NCI-H1436 treated with DMSO at 0.1 percent for 48 hours (cell line): ENCODE measurements at regions not wholly inside any gene's neighbourhood (a gene's known extent, or its start where the extent isn't known, plus 50 kb on each side); places are given as distances from the start of the nearest gene placed in this dataset.

Experiments
- DNase-seq: peaks from one replicate; lab custom pipeline; 2025; lab: John Stamatoyannopoulos, UW

DNA sequence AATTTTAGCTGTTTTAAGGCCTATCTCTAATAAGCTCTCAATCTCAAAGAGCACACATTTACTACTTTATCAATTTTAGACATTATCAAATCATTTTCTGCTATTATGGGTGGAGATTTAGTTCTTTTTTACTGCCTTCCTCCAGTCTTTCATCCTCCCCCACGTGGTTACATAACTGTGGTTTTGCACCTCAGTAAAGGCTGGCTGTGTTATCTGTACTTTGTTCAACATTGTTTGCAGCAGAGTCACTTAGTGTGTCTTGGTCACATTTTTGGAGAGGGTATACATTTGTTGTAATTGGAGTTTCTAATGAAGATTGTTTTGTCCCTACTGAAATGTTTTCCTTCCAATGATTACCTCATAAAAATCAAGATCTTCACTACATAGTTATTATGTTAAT lies 549.6 kb upstream of the CELF4 start:
- DNase-seq: no peak

DNA sequence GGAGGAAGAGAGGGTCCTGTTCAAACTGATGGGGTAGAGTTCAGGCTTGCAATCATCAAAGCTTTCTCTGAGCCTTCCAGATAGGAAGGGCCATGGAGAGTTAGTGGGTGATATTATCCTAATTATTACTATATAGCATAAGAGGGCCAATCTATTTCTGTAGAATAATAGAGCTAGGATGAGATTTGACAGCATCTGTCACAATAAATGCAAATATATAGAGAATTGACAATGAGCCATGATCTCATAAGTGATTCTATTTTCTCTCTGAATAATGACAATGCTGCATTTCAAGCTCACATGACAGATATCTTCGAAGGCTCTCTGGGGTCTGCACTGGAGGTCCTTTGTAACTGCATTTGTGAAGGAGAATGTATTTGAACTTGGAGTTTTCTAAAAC lies 521.9 kb upstream of the CELF4 start:
- DNase-seq: no peak

DNA sequence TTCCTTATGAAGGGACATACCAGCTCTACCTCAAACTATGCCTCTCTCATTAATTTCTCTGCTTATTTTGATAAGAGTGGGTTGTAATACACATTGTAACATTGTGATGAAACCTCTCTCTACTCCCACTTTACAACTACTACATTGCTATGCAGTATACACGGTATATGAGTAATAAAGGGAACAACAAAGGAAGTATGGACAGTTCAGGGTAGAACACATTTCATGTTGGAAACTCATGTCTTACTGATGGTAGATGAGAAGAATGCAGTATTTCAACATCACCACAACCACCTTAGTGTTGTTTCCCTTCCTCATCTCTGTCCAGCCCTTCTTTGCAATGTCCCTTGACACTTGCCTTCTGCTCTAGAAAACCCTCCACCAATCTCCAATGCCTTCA lies 515.9 kb upstream of the CELF4 start:
- no peak for DNase-seq

DNA sequence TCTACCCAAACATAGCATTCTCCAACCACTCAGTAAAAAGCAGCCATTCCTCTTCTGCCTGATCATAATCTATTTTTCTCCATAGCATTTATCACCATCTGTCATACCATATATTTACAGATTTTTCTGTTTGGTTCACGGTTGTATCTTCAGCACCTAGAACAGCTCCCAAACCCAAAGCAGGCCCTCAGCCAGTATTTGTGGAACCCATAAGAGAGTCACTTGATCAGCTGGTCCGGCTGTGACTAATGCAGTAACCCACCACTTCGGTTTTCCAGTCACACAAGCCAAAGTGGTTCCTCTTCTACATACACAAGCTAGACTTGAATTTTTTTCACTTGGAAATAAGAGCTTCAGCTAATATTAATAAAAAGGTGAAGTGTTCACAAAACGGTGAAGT lies 511.6 kb upstream of the CELF4 start:
- DNase-seq: no peak

DNA sequence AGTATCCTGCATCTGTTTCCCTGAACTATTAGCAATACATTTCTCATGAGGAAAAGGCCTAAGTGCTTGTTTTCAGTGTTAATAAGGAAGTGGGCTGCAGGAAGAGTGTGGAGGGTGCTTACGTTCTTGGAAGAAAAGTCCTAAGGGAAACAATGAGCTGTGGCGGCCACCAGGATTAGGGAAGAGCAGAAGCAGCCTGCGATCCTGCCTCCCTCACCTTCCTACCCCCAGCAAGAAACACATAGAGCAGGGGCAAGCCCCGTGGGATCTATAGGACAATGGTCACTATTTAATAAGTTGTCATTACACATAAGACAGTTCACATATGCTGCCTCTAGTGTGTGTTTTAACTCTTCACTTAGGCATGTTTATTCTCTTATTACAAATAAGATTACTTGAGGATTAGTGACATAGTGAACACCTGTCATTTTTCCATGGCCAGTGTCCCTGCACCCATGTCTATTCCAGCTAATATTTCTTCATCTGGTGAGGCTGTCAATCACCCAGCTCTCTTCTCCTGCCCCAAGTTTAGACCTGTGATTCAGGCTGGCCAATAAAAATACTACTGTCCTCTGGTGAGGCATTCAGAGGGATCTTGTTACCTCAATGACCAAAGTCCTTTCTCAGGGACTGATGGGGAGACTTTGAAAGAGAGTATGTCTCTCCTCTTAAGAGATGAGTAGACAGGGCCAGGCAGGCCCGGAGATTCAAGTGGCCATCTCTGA lies 510.9 kb upstream of the CELF4 start:
- no peak for DNase-seq

DNA sequence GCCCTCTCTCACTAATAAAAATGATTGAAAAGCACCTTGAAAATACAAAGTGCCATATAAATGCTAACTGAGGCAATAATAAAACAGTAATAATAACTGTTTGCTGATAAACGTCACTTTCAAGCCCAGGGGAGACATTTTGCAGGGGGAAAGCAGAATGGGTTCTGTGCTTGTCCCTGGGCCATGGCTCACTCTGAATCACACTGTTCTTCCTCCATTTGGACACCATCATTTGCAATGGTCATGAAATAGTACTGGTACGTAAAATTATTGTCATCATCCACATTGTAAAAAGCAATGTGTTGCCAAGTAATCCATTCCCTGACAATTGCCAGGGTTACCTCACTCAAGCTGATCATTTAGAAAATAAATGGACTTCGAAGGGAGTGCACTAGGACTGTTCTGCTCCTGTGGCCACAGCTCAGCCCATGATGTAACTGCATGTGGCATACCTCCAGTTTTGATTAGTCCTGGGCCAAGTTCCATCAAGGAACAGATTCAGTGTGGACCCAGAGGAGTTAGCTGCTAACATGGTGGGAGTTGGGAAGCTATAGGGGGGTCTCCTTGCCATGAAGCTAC lies 508.8 kb upstream of the CELF4 start:
- no peak for DNase-seq

DNA sequence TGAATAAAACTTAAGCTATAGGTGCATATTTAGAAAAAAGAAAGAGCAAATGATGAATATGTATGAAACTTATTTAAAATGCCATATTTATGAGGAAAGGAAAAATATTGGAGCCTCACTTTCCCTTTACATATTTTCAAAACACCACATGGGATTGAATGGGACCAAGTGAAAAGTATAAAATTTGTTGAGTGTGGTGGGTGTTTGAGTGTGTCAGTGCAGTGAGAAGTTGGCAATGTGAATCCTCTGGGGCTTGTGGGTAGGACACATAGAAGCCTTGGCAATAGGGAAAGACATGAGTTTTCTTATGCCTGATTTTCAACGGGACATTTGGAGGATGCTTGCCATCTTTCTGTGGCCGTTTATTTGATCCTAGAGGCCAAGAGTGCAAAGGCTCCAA lies 502.2 kb upstream of the CELF4 start:
- DNase-seq: no peak

DNA sequence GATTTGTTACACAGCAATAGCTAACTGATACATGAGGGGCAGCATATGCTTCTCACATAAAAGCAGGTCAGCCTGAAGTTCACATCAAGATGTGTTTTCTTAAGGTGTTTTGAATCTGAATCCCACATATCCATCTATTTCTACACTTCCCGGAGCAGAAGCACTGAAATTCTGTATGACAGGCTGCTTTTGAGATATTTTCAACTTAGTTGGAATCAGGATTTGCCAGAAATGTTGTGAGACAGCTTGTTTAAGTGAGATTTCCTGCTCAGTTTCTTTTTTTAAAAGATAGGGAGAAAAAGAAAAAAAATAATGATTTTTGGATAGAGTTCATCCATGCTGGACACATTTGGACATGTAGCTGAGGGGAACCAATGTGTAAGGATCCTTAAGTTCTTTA lies 501.5 kb upstream of the CELF4 start:
- DNase-seq: no peak

DNA sequence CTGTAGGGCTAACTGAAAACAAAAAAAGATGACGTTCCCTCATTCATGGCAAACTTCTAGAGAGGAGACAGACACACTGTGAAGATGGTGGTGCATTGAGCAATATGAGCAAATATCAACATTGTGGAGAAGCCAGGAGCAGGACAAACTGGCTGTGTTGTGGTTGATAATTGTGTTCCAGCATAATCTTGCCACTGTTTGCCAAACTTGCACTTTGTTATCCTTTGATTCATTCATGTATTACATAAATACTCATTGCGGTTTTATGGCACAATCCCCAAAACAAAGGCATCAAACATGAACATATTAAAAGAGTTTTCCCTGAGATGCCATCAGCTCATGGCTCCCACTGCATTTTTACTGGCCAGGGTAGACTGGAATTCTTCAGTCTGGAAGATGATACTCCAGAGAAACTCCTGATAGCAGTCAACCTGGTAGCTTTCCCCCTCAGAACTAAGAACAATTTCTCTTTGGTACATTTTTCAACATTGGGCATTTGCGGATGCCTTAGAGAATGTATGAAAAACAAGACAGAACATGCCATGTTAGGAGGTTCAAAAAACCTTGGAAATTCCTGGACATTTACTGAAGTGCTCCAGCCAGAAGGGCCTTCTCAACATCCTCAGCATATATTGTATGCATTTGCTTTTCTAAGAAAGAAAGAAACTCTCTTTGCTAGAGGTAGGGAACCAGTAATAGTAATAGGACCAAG lies 487.4 kb upstream of the CELF4 start:
- no peak for DNase-seq

DNA sequence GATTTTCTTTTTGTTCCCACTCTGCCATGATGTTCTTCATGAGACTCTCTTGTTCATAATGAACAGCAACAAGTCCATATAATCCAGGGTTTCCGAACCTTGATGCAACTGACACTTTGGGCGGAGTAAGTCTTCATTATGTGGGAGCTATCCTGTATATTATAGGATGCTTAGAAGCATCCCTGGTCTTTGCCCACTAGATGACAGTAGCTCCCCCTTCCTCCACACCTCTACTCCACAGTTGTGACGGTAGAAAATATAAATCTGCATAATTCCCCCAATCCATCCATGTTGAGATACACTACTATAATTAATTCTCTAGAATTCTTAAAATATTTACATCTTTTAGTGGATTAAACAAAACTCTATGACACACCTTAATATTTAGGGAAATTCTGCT lies 482.2 kb upstream of the CELF4 start:
- DNase-seq: no peak

DNA sequence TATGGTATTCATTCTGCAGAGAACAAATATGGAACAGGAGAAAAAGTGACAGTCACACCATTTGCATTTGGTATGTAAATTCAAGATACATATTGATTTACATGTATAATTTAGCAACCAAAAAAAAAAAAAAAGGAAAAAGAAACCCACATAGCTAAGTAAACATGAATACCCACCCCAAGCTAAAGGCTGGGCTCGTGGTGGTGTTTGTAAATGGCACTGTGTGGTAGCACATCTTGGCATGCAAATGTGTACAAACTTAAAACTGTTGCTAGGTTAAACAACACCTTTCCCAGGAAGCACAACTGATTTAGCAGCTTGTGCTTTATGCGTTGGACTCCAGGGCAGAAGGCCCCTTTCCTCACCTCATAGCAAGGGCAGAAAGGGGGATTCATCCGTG lies 481.1 kb upstream of the CELF4 start:
- DNase-seq: no peak

DNA sequence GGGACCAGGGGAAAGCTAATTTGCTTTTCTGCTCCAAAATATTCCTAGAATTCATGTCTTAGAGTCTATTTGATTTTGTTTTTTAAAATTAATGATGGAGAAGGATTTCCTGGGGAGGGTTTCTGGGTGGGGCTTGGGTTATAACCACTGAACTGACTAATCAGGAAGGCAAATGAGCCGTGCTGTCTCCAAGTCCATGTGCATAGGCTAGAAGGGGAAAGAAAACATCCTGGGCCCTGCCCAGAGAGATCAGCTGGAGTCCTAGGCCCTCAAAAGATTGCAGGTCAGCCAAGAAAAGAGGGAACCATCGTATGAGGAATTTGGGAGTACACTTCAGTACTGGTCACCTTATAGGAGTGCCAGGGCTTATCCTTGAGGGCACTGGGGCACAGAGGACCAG lies 480.2 kb upstream of the CELF4 start:
- no peak for DNase-seq

DNA sequence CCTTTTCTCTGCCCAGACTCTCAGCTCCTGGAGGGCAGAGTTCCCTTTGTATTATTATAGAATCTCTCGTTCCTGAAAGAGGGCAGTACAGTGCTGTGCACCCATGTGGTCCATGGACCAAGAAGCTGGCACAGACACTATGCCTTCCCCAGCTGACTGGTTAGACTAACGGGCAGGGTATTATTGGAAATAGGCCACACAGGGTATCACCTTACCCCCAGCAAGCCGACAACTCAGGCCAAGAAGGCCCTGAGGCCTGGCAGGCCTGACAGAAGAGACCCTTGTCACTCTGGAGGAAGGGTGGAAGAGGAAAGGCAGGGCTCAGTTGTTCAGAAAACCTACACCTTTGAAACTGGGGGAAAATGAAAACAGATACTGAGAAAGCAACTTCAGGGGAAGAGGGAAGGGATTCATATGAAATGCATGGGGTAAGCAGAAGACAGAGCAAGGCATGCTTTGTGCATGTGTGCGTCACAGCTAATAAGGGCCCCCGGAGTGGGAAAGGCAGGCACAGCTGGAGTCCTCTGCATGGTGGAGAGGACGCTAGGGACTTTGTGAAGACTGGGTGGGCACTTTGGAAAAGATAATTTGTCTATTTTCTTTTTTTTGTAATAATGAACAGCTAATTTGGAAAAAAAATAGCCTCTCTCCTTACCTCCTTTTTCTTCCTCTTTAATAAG lies 476.8 kb upstream of the CELF4 start:
- DNase-seq: no peak

DNA sequence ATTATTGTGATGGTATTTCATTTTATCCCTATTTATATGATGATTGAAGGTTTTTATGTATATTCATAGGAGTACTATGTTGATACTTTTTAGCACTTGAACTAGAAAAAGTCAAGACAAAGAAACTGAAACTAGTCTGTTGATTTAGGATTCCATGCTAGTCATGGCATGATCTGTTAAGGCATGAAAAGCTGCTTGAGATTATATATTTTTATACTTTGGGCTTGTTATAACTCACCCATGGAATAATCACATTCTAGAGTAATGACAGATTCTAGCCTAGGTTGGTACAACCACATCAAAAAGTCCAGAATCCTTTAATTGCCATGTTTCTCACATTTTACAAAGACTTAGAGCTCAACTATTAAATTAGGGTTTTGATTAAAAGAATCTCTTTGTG lies 472.6 kb upstream of the CELF4 start:
- no peak for DNase-seq

DNA sequence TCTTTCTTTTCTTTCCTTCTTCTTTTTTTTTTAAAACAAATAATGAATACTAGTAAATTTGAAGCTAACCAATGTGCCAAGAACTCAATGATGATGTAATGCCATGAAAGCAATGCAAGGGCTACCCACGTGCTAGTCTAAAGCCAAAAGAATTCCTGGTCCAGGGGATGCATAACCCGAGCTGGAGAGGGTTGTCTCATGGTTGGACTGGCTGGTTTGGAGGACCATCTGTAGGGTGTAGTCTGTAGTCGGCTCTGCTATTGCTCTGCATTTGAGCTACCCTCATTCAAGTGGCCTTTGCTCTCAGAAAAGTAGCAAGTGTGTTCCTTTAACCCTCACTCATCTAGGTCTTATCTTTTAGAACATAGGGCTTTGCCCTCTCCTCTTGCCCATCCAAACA lies 469.6 kb upstream of the CELF4 start:
- DNase-seq: no peak

DNA sequence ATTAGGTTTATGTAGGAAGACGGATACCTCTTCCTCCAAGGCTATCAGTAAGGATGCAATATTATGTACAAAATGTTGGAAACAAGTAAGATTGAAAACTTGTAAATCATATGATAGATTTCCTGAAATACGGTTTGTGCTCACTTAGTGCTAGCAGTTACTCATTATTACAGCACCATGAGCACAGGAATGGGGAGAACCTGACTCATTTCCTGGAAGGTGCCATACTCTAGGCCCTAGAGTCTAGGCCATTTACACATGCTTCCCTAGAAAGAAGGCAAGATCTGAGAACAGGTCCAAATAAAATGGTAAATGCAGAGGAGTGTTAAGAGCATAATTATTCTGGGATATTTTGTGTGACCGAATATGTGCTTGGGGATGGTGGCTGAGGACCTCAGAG lies 467.7 kb upstream of the CELF4 start:
- no peak for DNase-seq

DNA sequence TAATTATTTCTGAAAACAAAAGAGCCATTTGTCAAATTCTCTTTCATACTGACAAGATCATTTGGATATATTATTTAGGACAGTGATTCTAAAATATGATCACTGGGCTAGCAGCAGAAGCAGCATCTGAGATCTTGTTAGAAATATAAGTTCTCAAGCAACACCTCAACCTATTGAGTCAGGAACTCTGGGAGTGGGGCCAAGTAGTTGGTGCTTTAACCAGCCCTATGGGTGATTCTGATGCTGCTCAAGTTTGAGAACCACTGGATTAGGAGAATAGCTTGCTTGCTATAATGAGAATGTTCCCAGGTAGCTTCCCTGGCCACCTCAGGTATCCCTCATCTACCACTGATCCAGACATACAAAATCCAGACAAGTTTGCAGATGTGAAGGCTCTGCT lies 466.9 kb upstream of the CELF4 start:
- DNase-seq: no peak

DNA sequence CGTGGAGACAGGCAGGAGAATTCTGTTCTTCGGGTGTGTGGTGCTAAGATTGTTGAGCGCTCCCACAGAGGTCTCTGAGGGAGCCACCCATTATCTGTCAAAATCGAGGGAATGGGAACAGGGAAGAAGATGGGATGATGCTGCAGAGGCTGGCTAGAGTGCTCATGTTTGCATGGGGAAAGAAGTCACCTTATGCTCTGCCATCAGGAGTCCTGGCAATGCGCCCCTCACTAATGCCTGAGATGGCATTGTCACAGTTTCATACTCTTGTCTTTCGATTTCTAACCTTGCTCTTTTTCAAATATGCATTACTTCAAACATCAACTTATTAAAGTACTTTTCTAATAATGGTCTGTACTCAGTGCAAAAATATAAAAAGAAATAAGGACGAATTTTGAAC lies 463.3 kb upstream of the CELF4 start:
- no peak for DNase-seq

DNA sequence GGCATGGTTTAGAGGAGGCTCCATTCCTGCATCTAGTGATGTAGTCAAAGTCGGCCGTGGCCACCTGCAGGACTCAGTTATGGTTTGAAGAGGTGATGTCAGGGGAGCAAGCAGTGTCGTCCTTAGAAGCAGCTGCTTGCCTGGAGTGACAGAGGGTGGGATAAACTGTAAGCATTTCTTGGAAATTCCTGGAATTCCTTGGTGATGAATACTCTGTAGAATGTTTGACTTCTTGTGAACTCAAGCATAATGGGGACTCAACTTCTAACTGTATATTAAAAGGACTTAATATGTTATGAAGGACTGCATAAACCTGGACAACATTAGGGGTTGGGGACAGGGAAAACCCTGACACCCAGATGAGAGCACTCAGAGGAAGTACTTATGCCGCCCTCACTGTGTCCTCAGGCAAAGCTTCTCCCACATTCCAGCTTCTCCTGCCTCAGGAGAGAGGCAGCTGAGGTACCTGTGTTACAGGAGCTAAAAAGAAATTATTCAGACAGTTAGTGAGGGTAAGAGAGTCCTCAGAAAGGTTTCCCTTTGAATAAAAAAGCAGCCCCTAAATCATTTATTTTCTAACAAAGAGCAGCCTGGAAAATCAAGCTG lies 459.9 kb upstream of the CELF4 start:
- DNase-seq: no peak

DNA sequence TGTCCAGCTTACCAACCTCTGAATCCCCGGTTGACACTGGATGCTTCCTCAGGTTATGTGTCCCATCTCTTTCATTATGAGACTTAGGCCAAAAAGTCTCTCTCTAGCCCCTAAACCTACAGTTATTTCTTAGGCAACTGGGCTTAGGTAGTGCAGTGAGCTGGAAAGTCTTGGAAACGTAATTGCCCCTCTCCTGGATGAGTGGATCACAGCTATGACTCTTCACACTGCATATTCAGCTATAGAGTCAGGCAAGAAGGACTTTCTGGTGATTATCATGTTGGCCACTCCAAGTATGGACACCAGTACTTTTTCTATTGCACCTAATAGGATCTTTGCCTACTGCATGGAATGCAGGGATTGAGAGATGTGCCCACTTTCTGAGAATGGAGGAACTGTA lies 458.3 kb upstream of the CELF4 start:
- no peak for DNase-seq

DNA sequence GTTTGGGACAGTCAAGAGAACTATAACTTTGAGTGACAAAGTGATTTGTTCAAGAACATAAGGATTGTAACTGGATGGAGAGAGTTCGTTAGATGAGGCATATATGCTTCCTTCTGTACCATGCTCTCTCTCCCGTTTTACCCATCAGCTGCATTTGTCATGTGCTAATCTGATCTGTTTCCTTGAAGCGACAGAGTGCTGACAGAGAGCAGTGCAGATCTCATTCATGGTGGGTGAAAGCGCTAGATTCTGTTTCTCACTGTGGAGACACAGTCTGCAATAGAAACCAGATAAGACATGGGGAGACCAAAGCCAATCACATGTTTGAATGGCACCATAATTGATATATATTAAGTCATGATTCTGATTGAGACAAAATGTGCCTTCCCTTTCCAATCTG lies 456.6 kb upstream of the CELF4 start:
- DNase-seq: no peak

DNA sequence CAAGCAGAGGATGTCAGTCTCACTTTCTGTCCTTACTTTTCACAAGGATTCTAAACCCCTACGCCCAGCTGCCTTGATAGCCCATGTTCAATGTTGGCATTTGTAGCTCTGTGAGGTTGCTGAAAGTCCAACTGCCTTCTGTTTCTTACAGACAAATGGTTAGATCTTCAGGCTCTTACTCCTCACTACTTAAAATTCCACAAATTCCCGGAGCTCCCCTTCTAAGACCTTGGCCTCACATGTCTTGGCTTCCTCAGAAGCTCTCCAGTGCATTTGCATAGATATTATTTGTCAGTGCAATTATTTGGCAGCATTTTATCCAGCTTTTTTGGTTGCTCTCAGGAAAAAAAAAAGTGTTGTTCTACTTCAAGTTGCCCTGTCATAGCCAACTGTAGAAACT lies 453.7 kb upstream of the CELF4 start:
- DNase-seq: no peak
